Heart left ventricle (tissue), 13 donors: ENCODE measurements at regions not wholly inside any gene's neighbourhood (a gene's known extent, or its start where the extent isn't known, plus 50 kb on each side); places are given as distances from the start of the nearest gene placed in this dataset.

Experiments used
- CTCF ChIP-seq, 12 donors: fragments of 200-600 bp; sonication (generic) in 4 of 12; IDR thresholded peaks; one replicate each; pipeline versions ENCODE4 v1.5.0 to v1.8.0; 2018 to 2022; ENCODE audit warnings: antibody characterized with exemption in 12 of 12, mild to moderate bottlenecking in 5 of 12
- POLR2A ChIP-seq, 2 donors: fragments of 450-650 bp; IDR thresholded peaks; one replicate each; pipeline ENCODE4 v1.6.1; 2017; ENCODE audit warnings: antibody characterized with exemption in 2 of 2, mild to moderate bottlenecking in 2 of 2, moderate library complexity in 2 of 2
- donor health status: ischemic (EF 13 %, LVEDD 7.1; RV severe dilation, severe dysfunction).
- donor health status: DM: no; HTN: yes; CAD: no.
- donor health status: DM: no; HTN: no; CAD: no.
- donor health status: ischemic (EF 25% LVEDD 6.9; RV normal size, moderate dysfunction).
- donor health status: ischemic (EF 25% LVEDD 5.7; RV mildly dilated, moderate dysfunction).
- donor health status: ischemic (EF 35%, LVEDD 5.7; RV mildly dilated, moderate dysfunction).
- donor health status: nonischemic (EF 11% LVEDD 7.7; RV severe dilation, severe dysfunction).
- donor health status: DM: yes; HTN: yes; CAD: no.
- donor health status: PGD.
- donor health status: ischemic (EF 29% LVEDD 5.4; RV normal size, mild dysfunction).
- donor health status: nonischemic (EF 23%, LVEDD 6.1; RV moderate dilation, normal function).

- TF ChIP-seq CTCF (IDR thresholded peaks at IDR 0.05) (no peak), POLR2A (IDR thresholded peaks at IDR 0.05) (no peak)
Observed at GRCh38 chr12:27852742-27853141, 72.7 kb upstream of the MANSC4 start.
